ENCODE measurements at regions not wholly inside any gene's neighbourhood (a gene's known extent, or its start where the extent isn't known, plus 50 kb on each side); places are given as distances from the start of the nearest gene placed in this dataset.
"Not testable (repeated sequence)": the region's sequence is repeated elsewhere in the genome, so short reads cannot be mapped to it uniquely, and the experiment has no call there.

DNA sequence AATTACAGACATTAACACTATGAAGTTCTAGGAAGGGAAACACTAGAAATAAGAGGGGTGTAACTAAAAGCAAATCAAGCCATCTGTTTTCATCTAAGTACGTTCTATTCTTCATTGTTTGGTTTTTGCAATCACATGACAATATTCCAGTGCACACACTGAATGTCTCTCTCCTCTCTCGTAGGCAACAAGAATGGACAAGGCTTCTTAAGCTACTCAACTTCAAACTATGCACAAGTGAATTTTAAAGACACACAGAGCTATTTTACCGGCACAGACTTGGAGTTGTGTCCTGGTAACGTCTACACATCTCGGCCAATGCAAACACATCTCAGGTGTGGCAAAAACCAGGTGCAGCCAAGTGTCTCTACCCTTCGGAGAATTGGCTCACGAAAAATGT, 173.3 kb downstream of the PRKX start:
- Histone ChIP-seq H3K27me3 (ENCODE audit: control insufficient read depth, insufficient read depth, low read length) (no peaks in the 10 kb centered on the region), H3K36me3 (ENCODE audit: control insufficient read depth, insufficient read depth, low read length) (no peaks in the 10 kb centered on the region), H3K4me3 (ENCODE audit: low read depth, low read length) (no peak overlapping the region)
- TF ChIP-seq, protein P1, sequence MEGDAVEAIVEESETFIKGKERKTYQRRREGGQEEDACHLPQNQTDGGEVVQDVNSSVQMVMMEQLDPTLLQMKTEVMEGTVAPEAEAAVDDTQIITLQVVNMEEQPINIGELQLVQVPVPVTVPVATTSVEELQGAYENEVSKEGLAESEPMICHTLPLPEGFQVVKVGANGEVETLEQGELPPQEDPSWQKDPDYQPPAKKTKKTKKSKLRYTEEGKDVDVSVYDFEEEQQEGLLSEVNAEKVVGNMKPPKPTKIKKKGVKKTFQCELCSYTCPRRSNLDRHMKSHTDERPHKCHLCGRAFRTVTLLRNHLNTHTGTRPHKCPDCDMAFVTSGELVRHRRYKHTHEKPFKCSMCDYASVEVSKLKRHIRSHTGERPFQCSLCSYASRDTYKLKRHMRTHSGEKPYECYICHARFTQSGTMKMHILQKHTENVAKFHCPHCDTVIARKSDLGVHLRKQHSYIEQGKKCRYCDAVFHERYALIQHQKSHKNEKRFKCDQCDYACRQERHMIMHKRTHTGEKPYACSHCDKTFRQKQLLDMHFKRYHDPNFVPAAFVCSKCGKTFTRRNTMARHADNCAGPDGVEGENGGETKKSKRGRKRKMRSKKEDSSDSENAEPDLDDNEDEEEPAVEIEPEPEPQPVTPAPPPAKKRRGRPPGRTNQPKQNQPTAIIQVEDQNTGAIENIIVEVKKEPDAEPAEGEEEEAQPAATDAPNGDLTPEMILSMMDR (IDR thresholded peaks at IDR 0.05; ENCODE audit: insufficient read depth, low read length, poor library complexity, severe bottlenecking), result no peak
- no peak for DNase-seq (ENCODE audit: low read depth)

DNA sequence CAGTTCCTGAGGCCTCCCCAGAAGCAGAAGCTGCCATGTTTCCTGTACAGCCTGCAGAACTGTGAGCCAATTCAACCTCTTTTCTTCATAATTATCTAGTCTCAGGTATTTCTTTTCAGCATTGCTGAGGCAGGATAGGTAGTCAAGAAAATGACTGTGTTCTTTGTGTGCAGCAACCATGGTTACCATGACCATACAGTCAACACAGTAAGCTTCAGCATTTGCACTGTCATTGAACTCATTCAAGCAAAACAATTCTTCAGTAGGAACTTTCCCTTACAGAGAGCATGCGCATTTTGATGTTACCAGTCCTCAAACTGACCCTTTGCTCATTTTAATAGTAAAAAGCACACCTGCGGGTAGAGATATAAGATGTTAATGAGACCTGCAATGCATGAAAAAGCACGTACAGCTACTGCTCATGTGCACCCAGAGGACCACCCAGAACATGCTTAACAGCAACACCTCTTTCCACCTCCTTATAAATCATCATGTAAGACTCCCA, 180.8 kb downstream of the PRKX start:
- no peaks in the 10 kb centered on the region for H3K27me3 ChIP-seq (ENCODE audit: control insufficient read depth, insufficient read depth, low read length)
- TF ChIP-seq, protein P1 (IDR thresholded peaks at IDR 0.05; ENCODE audit: insufficient read depth, low read length, poor library complexity, severe bottlenecking), result no peak
- no peaks in the 10 kb centered on the region for H3K36me3 ChIP-seq (ENCODE audit: control insufficient read depth, insufficient read depth, low read length)
- DNase-seq (ENCODE audit: low read depth), result peak; percentile 12
- H3K4me3 ChIP-seq (ENCODE audit: low read depth, low read length), result no peak overlapping the region

DNA sequence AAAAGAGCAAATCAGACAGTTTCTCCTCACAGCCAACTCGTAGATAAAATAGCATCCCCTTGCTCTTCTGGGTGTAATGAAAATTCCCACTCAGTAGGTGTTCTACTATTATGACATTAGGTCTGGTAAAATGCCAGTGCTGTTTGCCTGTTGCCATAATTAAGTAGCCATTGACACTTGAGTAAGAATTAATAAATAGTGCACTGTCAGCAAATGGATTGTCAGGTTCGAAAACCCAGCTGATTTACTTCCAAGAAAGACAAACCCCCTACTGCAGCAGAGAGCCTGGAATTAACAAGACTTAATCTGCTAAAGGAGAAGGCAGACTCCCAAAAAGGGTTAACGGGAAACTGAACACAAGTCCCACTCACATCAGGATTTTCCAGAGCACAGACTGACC, 182.0 kb downstream of the PRKX start:
- H3K4me3 ChIP-seq (ENCODE audit: low read depth, low read length); DNase-seq (ENCODE audit: low read depth); H3K27me3 ChIP-seq (ENCODE audit: control insufficient read depth, insufficient read depth, low read length); H3K36me3 ChIP-seq (ENCODE audit: control insufficient read depth, insufficient read depth, low read length): not testable (repeated sequence)

GRCh38 chrX:3529466-3530010, 183.1 kb upstream of the MXRA5 start:
- H3K27me3 ChIP-seq (ENCODE audit: control insufficient read depth, insufficient read depth, low read length), result no peaks in the 10 kb centered on the region
- TF ChIP-seq, protein P1 (IDR thresholded peaks at IDR 0.05; ENCODE audit: insufficient read depth, low read length, poor library complexity, severe bottlenecking), result no peak

DNA sequence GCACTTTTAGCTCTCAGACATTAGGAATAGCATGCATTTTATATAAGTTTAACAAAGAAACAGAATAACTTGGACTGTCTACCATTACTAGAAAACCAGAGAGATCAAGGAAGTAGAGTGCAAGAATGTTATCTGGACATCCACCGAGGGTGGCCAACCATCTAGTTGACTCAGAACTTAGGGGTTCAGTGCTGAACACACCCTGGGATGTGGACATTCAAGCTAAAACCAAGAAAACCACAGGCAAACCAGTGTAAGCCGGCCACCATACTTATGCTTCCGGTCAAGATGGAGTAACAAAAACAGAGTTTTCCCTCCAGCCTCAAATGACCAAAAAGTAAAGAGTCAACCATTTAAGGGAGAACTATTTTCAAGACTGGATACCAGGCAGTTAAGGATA, 181.4 kb upstream of the MXRA5 start:
- no peak overlapping the region for H3K4me3 ChIP-seq (ENCODE audit: low read depth, low read length)
- no peaks in the 10 kb centered on the region for H3K36me3 ChIP-seq (ENCODE audit: control insufficient read depth, insufficient read depth, low read length)
- no peak for DNase-seq (ENCODE audit: low read depth)
- TF ChIP-seq, protein P1 (IDR thresholded peaks at IDR 0.05; ENCODE audit: insufficient read depth, low read length, poor library complexity, severe bottlenecking), result no peak
- H3K27me3 ChIP-seq (ENCODE audit: control insufficient read depth, insufficient read depth, low read length), result no peaks in the 10 kb centered on the region

More at GRCh38 chrX:3529466-3530010, 183.1 kb upstream of the MXRA5 start:
- H3K36me3 ChIP-seq (ENCODE audit: control insufficient read depth, insufficient read depth, low read length), result no peaks in the 10 kb centered on the region
- no peak overlapping the region for H3K4me3 ChIP-seq (ENCODE audit: low read depth, low read length)
- DNase-seq (ENCODE audit: low read depth), result no peak

DNA sequence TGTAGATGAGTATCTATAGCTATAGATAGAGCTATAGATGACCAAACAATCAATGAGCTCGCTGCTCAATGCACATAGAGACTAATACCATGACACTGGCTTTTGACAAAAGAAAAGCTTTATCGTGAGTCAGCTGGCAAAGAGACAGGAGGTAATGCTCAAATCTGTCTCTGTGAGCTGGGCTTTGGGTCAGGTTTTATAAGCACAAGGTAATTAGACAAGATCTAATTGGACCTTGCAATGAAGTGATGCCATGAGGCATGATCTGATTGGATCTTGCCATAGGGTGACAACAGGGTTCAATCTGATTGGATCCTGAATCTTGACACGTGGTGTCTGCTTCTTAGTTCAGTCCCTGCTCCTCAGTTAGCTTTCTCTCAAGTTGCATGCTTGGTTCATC, 180.7 kb upstream of the MXRA5 start:
- H3K27me3 ChIP-seq (ENCODE audit: control insufficient read depth, insufficient read depth, low read length), result no peaks in the 10 kb centered on the region
- H3K4me3 ChIP-seq (ENCODE audit: low read depth, low read length), result no peak overlapping the region
- TF ChIP-seq, protein P1 (IDR thresholded peaks at IDR 0.05; ENCODE audit: insufficient read depth, low read length, poor library complexity, severe bottlenecking), result no peak
- DNase-seq (ENCODE audit: low read depth), result no peak
- H3K36me3 ChIP-seq (ENCODE audit: control insufficient read depth, insufficient read depth, low read length), result no peaks in the 10 kb centered on the region
